Fibroblast of the aortic adventitia (primary cell): ENCODE measurements at regions not wholly inside any gene's neighbourhood (a gene's known extent, or its start where the extent isn't known, plus 50 kb on each side); places are given as distances from the start of the nearest gene placed in this dataset.

Experiments
- DNase-seq: peaks from one replicate; pipeline ENCODE4 v3.0.0-alpha.2; 2010; ENCODE audit warnings: low read depth
- H3K4me3 ChIP-seq: 2 replicates; pipeline ENCODE4 v1.5.1; 2011; ENCODE audit warnings: low read depth, mild to moderate bottlenecking, control low read depth, low read length, moderate library complexity
- TF ChIP-seq, protein P1 (sequence below): IDR thresholded peaks from 2 replicates; pipeline ENCODE4 v1.5.1; 2011; ENCODE audit warnings: mild to moderate bottlenecking, low read length, control low read depth, inconsistent platforms; ENCODE audit not compliant: insufficient read depth

DNA sequence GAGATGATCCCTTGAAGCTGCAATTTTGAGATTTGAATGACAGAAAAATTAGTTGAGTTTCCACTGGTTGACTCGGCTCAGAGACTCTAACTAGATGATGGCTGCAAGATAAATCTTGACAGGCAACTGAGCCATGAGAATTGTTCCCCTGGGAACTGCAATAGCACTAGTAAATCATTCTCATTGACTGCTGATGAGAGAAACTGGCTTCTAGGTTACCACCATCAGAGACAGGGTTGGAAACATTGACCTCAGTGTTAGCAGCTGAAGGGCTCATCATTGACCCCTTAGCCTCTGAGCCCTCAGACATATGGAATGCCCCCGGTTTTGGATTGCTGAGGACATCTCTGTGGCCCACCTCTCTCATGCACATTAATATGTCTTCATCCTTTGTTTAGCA, 125.4 kb upstream of the COX10 start:
- no peak for DNase-seq
- TF ChIP-seq, protein P1, sequence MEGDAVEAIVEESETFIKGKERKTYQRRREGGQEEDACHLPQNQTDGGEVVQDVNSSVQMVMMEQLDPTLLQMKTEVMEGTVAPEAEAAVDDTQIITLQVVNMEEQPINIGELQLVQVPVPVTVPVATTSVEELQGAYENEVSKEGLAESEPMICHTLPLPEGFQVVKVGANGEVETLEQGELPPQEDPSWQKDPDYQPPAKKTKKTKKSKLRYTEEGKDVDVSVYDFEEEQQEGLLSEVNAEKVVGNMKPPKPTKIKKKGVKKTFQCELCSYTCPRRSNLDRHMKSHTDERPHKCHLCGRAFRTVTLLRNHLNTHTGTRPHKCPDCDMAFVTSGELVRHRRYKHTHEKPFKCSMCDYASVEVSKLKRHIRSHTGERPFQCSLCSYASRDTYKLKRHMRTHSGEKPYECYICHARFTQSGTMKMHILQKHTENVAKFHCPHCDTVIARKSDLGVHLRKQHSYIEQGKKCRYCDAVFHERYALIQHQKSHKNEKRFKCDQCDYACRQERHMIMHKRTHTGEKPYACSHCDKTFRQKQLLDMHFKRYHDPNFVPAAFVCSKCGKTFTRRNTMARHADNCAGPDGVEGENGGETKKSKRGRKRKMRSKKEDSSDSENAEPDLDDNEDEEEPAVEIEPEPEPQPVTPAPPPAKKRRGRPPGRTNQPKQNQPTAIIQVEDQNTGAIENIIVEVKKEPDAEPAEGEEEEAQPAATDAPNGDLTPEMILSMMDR: no peak

DNA sequence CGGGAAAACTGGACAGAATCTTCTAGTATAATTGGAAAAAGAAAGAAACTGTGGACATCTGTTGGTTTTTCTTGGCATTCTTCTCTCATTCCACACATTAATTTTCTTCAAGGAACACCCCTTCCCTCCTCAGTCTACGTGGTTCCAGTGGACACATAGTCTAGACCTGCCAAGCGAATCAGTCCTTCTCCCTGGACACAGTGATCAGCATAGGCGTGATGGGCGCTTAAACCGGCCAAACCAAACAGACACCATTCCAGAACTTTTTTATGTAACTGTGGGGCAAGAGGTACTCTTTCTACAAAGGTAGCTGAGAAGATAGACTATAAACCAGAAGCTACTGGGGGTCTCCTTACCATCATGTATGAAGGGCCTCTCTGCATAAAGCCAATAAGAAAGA, 121.8 kb upstream of the COX10 start:
- DNase-seq: peak; percentile 78

More for the DNA sequence above, 125.4 kb upstream of the COX10 start:
- no peak overlapping the region for H3K4me3 ChIP-seq

DNA sequence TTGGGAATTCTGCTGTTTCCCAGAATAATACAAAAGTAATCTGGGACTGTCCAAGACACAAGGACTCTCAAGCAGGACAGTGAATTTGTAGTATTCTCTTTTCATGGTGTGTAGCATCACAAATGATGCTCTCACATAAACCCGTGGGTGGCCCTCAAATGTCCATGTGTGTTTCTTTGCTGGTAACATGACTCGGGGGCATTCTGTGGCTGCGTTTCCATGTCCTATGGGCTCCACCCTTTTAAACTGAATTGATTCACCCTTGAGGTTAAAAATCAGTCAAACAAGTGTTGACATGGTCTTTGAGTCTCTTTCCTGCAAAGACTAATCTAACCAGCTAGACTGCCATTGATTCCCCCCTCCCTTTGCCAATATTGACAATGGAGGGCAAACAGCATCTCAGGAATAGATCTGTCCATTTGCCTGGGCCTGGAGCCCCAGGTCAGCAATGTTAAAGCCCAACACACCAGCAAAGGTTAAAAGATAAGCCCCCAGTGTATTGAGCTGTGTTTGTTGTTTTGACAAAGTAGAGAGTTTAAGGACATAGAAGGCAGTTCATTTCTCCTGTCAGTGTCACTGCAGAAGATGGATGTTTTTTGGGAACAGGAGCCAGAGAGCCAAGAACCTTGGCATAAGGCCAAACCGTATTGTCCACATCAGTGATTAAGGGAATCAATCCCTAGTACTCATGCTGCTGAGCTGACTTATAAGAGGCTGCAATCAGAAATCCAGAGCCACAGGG, 117.1 kb upstream of the COX10 start:
- H3K4me3 ChIP-seq: no peak overlapping the region
- TF ChIP-seq, protein P1: no peak
- DNase-seq: no peak

More for the DNA sequence above, 121.8 kb upstream of the COX10 start:
- TF ChIP-seq, protein P1: no peak
- H3K4me3 ChIP-seq: no peak overlapping the region

- DNase-seq: peak; percentile 33
- TF ChIP-seq, protein P1: no peak
- no peak overlapping the region for H3K4me3 ChIP-seq
Observed at GRCh38 chr17:13953841-13954240, 115.5 kb upstream of the COX10 start.

- TF ChIP-seq, protein P1: no peak
- DNase-seq: peak; percentile 63
- no peak overlapping the region for H3K4me3 ChIP-seq
Observed at GRCh38 chr17:13957636-13958035, 111.7 kb upstream of the COX10 start.

GRCh38 chr17:13958773-13959172, 110.5 kb upstream of the COX10 start:
- H3K4me3 ChIP-seq: no peak overlapping the region
- TF ChIP-seq, protein P1: no peak
- DNase-seq: no peak

- TF ChIP-seq, protein P1: no peak
- H3K4me3 ChIP-seq: no peak overlapping the region
- peak; percentile 19 for DNase-seq
Observed at GRCh38 chr17:13961265-13961664, 108.0 kb upstream of the COX10 start.
